Esophagus muscularis mucosa (tissue), 4 donors: ENCODE measurements at regions not wholly inside any gene's neighbourhood (a gene's known extent, or its start where the extent isn't known, plus 50 kb on each side); places are given as distances from the start of the nearest gene placed in this dataset.

Source experiments
- EP300 ChIP-seq: sonication (generic); formaldehyde crosslinking; IDR thresholded peaks from one replicate; pipeline ENCODE4 v1.6.1; 2017; ENCODE audit warnings: antibody characterized with exemption
- POLR2A ChIP-seq: fragments of 450-650 bp; IDR thresholded peaks from one replicate; pipeline ENCODE4 v1.6.1; 2017; ENCODE audit warnings: antibody characterized with exemption, moderate library complexity, mild to moderate bottlenecking, low read depth
- POLR2AphosphoS5 ChIP-seq, 2 donors: sonication (generic); formaldehyde crosslinking; IDR thresholded peaks; one replicate each; pipeline ENCODE4 v1.6.1; 2017; ENCODE audit warnings: antibody characterized with exemption in 2 of 2
- TF ChIP-seq, protein P1 (sequence below), 3 experiments: fragments of 200-600 bp in 2 of 3; fragments of 450-650 bp in 1 of 3; sonication (generic) in 2 of 3; IDR thresholded peaks; one replicate each; pipeline ENCODE4 v1.5.1; 2017 to 2019; ENCODE audit warnings: antibody characterized with exemption in 3 of 3, mild to moderate bottlenecking in 2 of 3, moderate library complexity in 1 of 3

DNA sequence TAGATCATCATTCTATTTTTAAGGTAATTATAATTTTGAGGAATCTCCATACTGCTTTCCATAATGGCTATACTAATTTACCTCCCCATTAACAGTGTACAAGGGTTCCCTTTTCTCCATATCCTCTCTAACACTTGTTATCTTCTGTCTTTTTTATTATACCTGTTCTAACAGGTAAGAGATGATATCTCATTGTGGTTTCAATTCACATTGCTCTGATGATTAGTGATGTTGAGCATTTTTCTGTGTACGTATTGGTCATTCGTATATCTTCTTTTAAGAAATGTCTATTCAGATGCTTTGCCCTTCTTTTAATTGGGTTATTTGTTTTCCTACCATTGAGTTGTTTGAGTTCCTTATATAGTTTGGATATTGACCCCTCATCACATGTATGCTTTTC lies 81.6 kb upstream of the SCAF8 start:
- TF ChIP-seq, protein P1, sequence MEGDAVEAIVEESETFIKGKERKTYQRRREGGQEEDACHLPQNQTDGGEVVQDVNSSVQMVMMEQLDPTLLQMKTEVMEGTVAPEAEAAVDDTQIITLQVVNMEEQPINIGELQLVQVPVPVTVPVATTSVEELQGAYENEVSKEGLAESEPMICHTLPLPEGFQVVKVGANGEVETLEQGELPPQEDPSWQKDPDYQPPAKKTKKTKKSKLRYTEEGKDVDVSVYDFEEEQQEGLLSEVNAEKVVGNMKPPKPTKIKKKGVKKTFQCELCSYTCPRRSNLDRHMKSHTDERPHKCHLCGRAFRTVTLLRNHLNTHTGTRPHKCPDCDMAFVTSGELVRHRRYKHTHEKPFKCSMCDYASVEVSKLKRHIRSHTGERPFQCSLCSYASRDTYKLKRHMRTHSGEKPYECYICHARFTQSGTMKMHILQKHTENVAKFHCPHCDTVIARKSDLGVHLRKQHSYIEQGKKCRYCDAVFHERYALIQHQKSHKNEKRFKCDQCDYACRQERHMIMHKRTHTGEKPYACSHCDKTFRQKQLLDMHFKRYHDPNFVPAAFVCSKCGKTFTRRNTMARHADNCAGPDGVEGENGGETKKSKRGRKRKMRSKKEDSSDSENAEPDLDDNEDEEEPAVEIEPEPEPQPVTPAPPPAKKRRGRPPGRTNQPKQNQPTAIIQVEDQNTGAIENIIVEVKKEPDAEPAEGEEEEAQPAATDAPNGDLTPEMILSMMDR (IDR thresholded peaks at IDR 0.05), result no peak
- TF ChIP-seq POLR2A (no peak), EP300 (no peak), POLR2AphosphoS5 (IDR thresholded peaks at IDR 0.05) (no peak)
